ENCODE measurements at regions not wholly inside any gene's neighbourhood (a gene's known extent, or its start where the extent isn't known, plus 50 kb on each side); places are given as distances from the start of the nearest gene placed in this dataset.

DNA sequence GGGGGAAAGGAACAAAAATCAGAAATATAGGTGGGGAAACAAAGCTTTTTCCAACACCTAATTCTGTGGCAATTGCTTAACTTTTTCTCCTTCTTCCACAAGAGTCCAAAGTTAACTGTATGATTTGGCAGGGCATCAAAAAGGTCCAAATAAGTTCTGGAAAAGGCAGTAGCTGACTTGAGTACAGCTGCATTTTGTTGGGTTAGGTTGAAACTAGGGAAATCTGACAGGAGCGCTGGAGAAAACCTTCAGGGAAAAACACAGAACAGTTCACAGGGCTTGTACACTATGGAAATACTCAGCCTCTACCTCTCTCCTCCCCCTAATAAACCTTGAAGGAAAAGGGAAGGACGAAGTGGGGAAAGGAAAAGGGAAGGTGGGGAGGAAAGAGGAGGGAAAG is 438.6 kb downstream of the ZEB2 start:
- DNase-seq = no peak
- ChIA-PET CTCF (no interaction called here), POLR2A (no interaction called here)
- Mint-ChIP-seq H3K9me3 (peaks cover 2% of the 10 kb centered on the region), H3K27ac (no peak overlapping the region), H3K36me3 (ENCODE audit: low read depth) (peaks cover 8% of the 10 kb centered on the region), H3K4me3 (no peak overlapping the region), H3K27me3 (no peaks in the 10 kb centered on the region), H3K4me1 (no peaks in the 10 kb centered on the region)

DNA sequence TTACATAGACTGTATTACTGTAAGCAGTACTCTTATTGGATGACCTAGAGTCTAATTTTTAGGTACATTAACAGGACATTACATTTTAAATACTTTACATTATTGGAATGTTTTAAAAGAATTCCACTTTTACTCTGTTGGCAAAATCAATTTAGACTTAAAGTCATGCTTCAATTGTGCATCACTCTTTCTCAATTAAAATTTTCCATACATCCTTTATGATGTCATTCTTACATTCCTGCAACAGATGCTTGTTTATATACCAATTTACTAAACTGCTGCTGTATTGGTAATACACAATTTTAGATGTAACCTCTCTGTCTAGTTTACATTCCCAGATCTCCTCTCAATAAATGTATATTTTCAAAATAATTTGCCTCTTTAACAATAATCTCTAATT is 440.1 kb downstream of the ZEB2 start:
- Mint-ChIP-seq H3K4me3 (no peak overlapping the region), H3K36me3 (ENCODE audit: low read depth) (peaks cover 12% of the 10 kb centered on the region), H3K4me1 (no peaks in the 10 kb centered on the region), H3K27me3 (no peaks in the 10 kb centered on the region), H3K9me3 (peaks cover 2% of the 10 kb centered on the region), H3K27ac (no peak overlapping the region)
- POLR2A ChIA-PET = no interaction called here
- CTCF ChIA-PET = no interaction called here
- DNase-seq = no peak

DNA sequence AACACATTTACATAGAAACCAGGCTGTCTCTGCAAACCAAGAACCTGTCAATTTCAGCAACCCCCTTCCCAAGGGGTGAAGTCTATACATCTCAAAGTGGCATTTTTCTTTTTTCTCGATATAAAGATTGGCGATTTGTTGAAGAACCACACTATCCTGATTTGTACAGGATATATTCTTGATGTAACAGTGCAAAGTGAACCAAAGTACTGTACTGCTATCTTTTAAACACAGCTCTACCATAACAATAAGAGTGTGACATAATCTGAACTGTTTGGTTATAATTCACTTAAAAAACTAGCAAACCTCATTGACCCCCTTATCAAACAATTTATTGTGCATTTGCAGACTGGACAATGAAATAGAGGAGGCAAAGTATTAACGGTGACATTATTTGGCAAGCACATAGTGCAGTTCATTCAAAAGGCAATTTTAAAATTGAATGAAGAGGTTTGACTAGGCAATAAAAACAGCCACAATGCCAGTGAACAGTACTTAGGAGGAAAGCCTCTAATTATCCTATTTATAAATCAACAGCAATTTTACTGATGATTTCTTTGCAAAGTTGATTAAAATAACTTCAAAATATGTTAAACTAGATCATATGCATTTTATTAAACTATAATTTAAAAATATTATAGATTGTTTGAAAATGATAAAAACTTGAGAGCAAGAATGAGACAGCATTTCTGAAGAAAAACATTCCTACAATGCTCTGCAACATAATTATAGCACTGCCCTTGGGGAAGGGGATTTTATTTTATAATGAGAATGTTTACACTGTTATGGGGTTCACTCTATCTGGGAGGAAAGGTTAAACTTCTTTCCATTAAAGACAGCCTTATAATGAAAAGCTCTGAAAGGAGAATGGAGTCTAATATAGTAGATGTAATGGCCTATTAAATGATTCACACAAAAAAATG is 440.9 kb downstream of the ZEB2 start:
- no peaks in the 10 kb centered on the region for H3K4me1 Mint-ChIP-seq
- POLR2A ChIA-PET = no interaction called here
- no peak overlapping the region for H3K4me3 Mint-ChIP-seq
- no peaks in the 10 kb centered on the region for H3K9me3 Mint-ChIP-seq
- no peak for DNase-seq
- no peaks in the 10 kb centered on the region for H3K27me3 Mint-ChIP-seq
- H3K27ac Mint-ChIP-seq = no peak overlapping the region
- CTCF ChIA-PET = no interaction called here
- H3K36me3 Mint-ChIP-seq (ENCODE audit: low read depth) = peaks cover 12% of the 10 kb centered on the region

DNA sequence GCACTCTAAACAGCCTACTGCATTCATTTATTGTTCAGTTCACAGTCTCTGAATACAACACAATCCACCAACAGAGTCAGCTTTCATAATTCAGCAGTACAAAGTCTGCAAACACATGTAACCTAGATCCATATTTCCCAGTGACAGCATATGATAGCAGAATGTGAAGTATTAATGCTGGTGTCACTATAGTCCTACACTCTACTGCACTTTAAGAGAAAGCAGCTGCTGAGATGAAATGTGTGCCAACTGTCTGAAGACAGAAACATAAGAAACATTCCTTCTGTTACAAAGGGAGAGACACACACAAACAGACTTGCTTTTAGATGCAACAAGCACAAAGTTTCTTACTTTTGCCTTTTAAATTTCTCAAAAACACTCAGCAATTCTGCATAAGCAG is 441.8 kb downstream of the ZEB2 start:
- Mint-ChIP-seq H3K4me3 (no peak overlapping the region), H3K27ac (no peak overlapping the region), H3K4me1 (no peaks in the 10 kb centered on the region), H3K27me3 (no peaks in the 10 kb centered on the region), H3K9me3 (no peaks in the 10 kb centered on the region), H3K36me3 (ENCODE audit: low read depth) (peaks cover 7% of the 10 kb centered on the region)
- no peak for DNase-seq
- ChIA-PET POLR2A (no interaction called here), CTCF (no interaction called here)

DNA sequence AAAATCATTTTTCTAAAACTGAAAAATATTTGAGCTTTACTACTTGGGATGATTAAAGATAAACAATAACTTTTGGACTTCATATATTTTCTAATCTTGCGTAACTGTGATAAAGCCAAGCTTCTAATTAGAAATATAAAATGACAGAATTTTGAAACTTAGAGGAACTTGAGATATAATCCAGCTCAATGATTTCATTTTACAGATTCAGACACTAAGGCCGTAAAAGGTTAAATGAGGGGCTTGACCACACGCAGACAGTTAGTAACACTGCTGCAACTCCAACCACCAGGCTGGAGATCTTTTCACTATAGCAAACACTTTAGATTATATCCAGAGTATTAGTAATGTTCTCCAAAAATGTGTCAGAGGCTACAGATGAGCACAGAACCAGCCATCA is 445.5 kb downstream of the ZEB2 start:
- Mint-ChIP-seq H3K4me1 (no peaks in the 10 kb centered on the region), H3K27me3 (no peaks in the 10 kb centered on the region), H3K36me3 (ENCODE audit: low read depth) (peaks cover 8% of the 10 kb centered on the region), H3K27ac (no peak overlapping the region), H3K9me3 (no peaks in the 10 kb centered on the region), H3K4me3 (no peak overlapping the region)
- ChIA-PET POLR2A (no interaction called here), CTCF (no interaction called here)
- DNase-seq = no peak

DNA sequence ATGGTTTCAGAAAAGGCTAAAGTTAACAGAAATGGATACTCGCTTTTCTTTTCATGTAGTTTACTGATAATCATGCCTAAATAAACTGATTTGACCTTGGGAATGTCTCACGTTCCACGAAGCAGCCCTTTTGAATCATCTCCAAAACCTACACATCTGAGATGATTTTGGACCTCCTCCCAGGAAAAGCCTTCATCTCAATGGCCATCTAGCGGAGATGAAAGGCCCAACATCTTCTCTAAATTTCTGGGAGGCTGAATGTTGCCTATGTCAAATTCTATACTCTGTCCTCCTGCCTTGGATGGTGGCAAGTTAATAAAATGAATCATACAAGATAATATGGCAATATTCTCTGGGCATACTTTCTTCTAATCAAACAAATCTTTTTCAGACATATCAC is 448.5 kb downstream of the ZEB2 start:
- no peaks in the 10 kb centered on the region for H3K27me3 Mint-ChIP-seq
- no peaks in the 10 kb centered on the region for H3K4me1 Mint-ChIP-seq
- no peak overlapping the region for H3K4me3 Mint-ChIP-seq
- peaks cover 8% of the 10 kb centered on the region for H3K36me3 Mint-ChIP-seq (ENCODE audit: low read depth)
- H3K27ac Mint-ChIP-seq = no peak overlapping the region
- H3K9me3 Mint-ChIP-seq = no peaks in the 10 kb centered on the region
- no peak for DNase-seq
- CTCF ChIA-PET = no interaction called here
- POLR2A ChIA-PET = no interaction called here

DNA sequence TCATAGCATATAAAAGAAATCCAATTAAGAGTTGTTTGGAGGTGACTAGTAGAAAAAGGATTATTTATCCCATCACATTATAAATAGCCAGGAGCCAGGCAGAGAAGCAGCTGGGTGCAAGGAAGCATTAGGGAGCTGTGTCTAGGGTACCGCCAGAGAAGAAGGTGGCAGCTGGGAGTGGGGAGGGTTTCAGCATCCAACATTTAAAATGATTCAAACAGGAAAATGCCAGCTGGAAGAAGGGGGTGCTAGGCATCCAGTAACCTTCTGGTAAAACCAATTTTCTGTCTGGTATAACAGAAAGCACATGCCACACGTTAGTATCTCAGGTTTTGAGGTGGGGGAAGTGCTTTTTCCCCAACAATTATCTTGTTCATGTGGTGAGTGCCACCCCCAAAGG is 452.4 kb downstream of the ZEB2 start:
- no peak overlapping the region for H3K27ac Mint-ChIP-seq
- peaks cover 2% of the 10 kb centered on the region for H3K36me3 Mint-ChIP-seq (ENCODE audit: low read depth)
- ChIA-PET CTCF (no interaction called here), POLR2A (no interaction called here)
- H3K4me3 Mint-ChIP-seq = no peak overlapping the region
- H3K9me3 Mint-ChIP-seq = no peaks in the 10 kb centered on the region
- no peak for DNase-seq
- no peaks in the 10 kb centered on the region for H3K4me1 Mint-ChIP-seq
- H3K27me3 Mint-ChIP-seq = no peaks in the 10 kb centered on the region

DNA sequence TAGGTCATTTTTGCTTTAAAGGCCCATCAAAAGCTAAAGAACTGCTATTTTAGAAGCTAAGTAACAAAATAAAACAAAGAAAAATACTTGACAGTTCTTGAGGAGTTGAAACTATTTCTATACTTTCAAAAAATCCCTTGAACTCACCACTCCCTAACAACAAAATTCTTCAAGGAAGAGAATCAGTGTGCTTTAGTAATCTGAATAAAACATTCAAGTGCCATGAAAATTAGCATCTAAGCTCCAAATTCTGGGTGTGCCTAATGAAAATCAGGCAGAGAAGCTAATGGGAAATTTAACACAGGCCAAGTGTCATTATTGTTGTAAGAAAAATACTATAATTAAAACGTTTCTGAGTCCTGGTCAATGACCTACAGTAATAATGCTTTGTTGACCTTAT is 456.3 kb downstream of the ZEB2 start:
- DNase-seq = no peak
- ChIA-PET POLR2A (no interaction called here), CTCF (no interaction called here)
- no peaks in the 10 kb centered on the region for H3K4me1 Mint-ChIP-seq
- no peaks in the 10 kb centered on the region for H3K36me3 Mint-ChIP-seq (ENCODE audit: low read depth)
- H3K27me3 Mint-ChIP-seq = no peaks in the 10 kb centered on the region
- H3K4me3 Mint-ChIP-seq = no peak overlapping the region
- no peak overlapping the region for H3K27ac Mint-ChIP-seq
- no peaks in the 10 kb centered on the region for H3K9me3 Mint-ChIP-seq

DNA sequence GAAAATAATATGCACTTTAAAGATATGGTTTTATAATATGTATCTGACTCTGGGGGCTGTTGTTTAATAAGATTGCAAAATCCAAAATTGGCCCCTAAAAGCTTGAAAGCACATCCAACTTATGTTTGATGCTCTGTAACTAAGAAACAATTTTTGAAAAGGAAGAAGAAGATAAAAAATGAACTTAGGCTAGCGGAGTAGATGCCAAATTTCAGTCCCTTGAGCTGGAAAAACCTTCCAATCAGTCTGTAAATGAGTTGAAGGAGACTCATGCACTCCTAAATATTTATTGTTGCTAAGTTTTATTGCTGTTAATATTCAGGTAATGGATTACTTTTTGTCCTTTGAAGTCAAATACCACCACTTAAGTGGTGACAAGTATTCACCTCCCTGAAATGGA is 465.0 kb downstream of the ZEB2 start:
- DNase-seq = no peak
- ChIA-PET POLR2A (no interaction called here), CTCF (no interaction called here)
- Mint-ChIP-seq H3K4me3 (no peak overlapping the region), H3K9me3 (no peaks in the 10 kb centered on the region), H3K27me3 (no peaks in the 10 kb centered on the region), H3K27ac (no peak overlapping the region), H3K4me1 (no peaks in the 10 kb centered on the region), H3K36me3 (ENCODE audit: low read depth) (no peaks in the 10 kb centered on the region)

DNA sequence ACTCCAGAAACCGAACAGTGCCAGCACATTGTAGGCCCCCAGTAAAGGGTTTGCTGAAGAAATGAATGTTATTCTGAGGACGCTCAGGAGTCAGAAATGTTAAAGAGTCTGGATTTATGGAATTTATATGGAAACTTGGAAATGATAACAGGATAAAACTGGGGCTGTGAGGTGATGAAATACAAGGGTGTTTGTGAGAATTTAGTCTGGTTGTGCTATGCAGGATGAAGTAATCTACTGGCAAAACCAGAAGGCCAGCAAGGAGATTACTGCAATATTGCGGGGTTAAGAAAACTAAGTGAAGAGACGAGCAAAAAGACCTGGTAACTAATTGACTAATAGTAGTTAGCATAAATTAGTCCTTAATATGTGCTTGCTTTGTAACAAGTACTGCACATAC is 467.8 kb downstream of the ZEB2 start:
- H3K36me3 Mint-ChIP-seq (ENCODE audit: low read depth) = no peaks in the 10 kb centered on the region
- H3K27ac Mint-ChIP-seq = no peak overlapping the region
- H3K4me1 Mint-ChIP-seq = no peaks in the 10 kb centered on the region

DNA sequence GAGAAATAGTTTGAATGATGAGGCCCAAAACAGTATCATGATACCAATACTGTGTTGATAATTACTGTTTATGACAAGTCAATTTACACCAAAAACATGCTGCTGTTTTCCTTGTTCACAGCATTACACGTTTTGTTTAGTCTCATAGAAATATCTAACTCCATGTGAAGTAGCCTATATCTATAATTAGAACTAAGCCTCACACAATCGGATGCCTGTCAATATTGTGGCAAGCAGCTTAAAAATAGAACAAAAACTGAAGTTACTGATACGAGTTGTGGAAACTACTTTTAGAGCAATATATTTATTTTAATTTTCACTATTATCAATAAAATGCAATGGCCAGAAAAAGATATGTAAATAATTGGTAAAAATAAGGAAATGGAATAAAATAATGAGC is 470.8 kb downstream of the ZEB2 start:
- Mint-ChIP-seq H3K27me3 (no peaks in the 10 kb centered on the region), H3K36me3 (ENCODE audit: low read depth) (no peaks in the 10 kb centered on the region), H3K27ac (no peak overlapping the region), H3K4me1 (no peaks in the 10 kb centered on the region), H3K9me3 (no peaks in the 10 kb centered on the region), H3K4me3 (no peak overlapping the region)
- CTCF ChIA-PET = interaction anchor here (0.7 kb wide), 1 partner anchor 215 kb away, joined by 3 read pairs; no protein-coding TSS in a partner anchor
- POLR2A ChIA-PET = no interaction called here
- DNase-seq = no peak

More for the DNA sequence above, 467.8 kb downstream of the ZEB2 start:
- H3K27me3 Mint-ChIP-seq = no peaks in the 10 kb centered on the region
- no peaks in the 10 kb centered on the region for H3K9me3 Mint-ChIP-seq
- ChIA-PET POLR2A (no interaction called here), CTCF (no interaction called here)
- DNase-seq = no peak
- H3K4me3 Mint-ChIP-seq = no peak overlapping the region

DNA sequence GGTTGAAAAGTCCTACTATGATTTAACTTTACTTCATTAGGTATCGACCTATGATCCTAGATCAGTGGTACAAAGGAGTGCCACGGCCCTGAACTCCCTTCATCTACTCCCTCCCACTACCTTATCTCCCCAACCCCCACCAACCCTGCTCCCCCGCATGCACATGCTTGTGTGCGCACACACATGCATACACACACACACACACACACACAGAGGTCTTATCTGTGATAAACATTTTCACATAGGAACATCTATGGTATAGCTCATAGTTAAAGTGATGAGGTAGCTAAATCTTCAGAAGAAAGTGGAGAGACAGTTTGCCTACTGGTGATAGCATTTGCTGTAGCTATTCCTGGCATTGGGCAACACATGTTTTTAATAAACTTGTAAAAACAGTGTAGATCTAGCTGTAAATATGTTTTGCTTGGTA is 471.3 kb downstream of the ZEB2 start:
- CTCF ChIA-PET = interaction anchor here (0.7 kb wide), 1 partner anchor 215 kb away, joined by 3 read pairs; no protein-coding TSS in a partner anchor
- POLR2A ChIA-PET = no interaction called here
- no peak overlapping the region for H3K27ac Mint-ChIP-seq
- H3K36me3 Mint-ChIP-seq (ENCODE audit: low read depth) = no peaks in the 10 kb centered on the region
- no peaks in the 10 kb centered on the region for H3K9me3 Mint-ChIP-seq
- no peak overlapping the region for H3K4me3 Mint-ChIP-seq
- no peaks in the 10 kb centered on the region for H3K4me1 Mint-ChIP-seq
- no peaks in the 10 kb centered on the region for H3K27me3 Mint-ChIP-seq
- no peak for DNase-seq

DNA sequence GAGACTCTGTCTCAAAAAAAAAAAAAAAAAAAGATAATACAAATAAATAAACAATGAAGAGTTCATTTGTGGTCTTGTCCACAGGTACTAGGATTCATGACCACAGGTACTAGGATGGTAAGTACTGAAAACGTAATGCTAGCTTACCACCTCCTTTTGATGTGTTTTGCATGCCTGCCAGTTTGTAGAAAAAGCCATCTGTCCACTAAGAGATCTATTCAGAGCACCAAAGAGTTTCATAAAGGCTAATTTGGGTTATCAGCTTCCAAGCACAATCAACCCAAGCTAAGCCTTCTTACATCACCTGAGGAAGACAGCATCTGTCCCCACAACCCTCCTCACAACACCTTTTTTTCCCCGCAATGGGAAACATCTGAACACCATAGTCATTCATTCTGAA is 477.2 kb downstream of the ZEB2 start:
- H3K27ac Mint-ChIP-seq = no peak overlapping the region
- H3K27me3 Mint-ChIP-seq = no peaks in the 10 kb centered on the region
- ChIA-PET CTCF (no interaction called here), POLR2A (no interaction called here)
- no peak overlapping the region for H3K4me3 Mint-ChIP-seq
- no peaks in the 10 kb centered on the region for H3K9me3 Mint-ChIP-seq
- no peak for DNase-seq
- H3K4me1 Mint-ChIP-seq = no peaks in the 10 kb centered on the region
- no peaks in the 10 kb centered on the region for H3K36me3 Mint-ChIP-seq (ENCODE audit: low read depth)

DNA sequence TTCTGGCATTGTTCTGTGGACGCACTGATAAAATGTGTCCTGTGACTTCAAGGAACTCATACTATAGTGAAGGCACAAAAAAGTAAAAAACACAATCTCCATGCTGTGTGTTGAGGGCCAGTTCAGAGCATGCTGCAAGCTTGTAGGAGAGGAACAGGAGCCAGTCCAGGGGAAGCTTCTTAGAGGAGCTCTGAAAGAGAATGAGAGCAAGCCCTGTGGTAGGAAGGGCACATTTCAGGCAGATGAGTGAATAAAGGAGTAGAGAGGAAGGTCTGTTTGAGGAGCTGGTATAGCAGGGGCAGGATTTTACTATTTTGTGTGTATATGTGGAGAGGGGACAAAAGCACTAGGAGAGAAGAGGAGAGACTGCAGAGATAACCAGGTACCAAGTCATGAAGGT is 478.3 kb downstream of the ZEB2 start:
- Mint-ChIP-seq H3K9me3 (no peaks in the 10 kb centered on the region), H3K36me3 (ENCODE audit: low read depth) (no peaks in the 10 kb centered on the region), H3K4me1 (no peaks in the 10 kb centered on the region), H3K27me3 (no peaks in the 10 kb centered on the region), H3K27ac (no peak overlapping the region), H3K4me3 (no peak overlapping the region)
- POLR2A ChIA-PET = no interaction called here
- CTCF ChIA-PET = no interaction called here
- no peak for DNase-seq
